HG02884 (cell line): ENCODE measurements at regions not wholly inside any gene's neighbourhood (a gene's known extent, or its start where the extent isn't known, plus 50 kb on each side); places are given as distances from the start of the nearest gene placed in this dataset.
"Not testable (repeated sequence)": the region's sequence is repeated elsewhere in the genome, so short reads cannot be mapped to it uniquely, and the experiment has no call there.

Source experiments
- ATAC-seq: cut with Tn5 transposase; IDR thresholded peaks from one replicate; pipeline ENCODE4 v1.9.1; 2021; ENCODE audit warnings: mild to moderate bottlenecking, moderate library complexity; ENCODE audit not compliant: unreplicated experiment

DNA sequence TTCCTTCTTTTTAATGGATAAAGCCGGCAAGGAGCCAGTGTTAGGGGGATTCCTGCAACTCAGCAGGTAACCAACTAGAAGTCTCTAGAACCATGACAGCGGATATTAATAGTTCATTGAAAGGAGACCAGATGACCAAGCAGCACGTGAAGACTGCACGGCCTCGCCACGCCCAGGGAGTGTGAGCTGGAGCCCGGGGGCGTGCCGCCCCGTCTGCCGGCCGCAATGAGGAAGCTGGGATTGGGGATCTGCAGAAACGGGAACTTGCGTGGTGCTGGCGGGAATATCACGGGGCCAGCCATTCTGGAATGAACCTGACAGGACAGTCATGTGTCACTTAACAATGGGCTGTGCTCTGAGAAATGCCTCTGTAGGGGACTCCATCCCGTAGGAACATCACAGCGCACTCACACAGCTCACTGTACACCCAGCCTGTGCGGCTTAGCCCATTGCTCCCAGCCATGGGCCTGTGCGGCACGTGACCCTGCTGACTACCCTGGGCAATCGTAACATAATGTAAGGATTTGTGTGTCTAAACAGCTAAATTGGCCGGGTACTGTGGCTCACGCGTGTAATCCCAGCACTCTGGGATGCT lies 4092.8 kb upstream of the TPTE start:
- ATAC-seq, result not testable (repeated sequence)

DNA sequence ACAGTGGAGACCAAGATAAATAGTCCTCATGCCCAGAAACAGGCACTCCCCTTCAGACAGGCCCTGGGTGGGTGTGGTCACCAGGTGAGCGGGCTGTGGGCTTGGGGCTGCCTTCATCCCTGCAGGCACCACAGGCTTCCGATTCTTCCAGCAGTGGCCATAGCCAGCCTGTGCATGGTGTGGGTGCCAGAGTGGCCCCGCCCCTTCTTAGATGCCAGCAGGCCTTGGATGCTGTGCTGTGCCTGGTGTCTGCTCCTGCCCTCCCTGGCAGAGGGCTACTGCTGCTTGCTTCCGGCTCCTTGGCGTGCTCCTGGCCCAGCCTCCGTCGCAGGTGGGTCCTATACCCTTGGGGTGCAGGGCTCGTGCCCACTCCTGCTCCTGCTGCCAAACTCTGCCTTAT lies 4091.5 kb upstream of the TPTE start:
- not testable (repeated sequence) for ATAC-seq

GRCh38 chr21:6433149-6433548 lies 4088.2 kb upstream of the TPTE start:
- ATAC-seq, result not testable (repeated sequence)

DNA sequence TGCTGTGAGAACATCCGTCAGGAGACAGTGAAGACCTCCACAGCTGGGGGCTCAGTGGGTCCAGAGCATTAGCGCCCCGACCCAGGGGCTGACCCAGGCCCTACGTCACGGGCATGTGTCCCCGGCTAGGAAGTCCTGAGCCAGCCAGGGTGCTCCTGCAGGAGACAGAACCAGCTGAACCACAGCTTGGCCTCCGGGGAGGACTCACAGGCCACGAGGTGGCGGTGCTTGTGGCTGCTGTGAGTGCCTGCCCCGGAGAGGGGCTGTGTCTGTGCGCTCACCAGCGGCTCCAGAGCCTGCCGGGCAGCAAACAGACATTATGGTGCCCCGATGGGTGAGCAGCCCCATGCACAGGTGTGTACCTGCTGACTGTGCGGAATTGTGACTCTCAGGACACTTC lies 4085.2 kb upstream of the TPTE start:
- not testable (repeated sequence) for ATAC-seq

DNA sequence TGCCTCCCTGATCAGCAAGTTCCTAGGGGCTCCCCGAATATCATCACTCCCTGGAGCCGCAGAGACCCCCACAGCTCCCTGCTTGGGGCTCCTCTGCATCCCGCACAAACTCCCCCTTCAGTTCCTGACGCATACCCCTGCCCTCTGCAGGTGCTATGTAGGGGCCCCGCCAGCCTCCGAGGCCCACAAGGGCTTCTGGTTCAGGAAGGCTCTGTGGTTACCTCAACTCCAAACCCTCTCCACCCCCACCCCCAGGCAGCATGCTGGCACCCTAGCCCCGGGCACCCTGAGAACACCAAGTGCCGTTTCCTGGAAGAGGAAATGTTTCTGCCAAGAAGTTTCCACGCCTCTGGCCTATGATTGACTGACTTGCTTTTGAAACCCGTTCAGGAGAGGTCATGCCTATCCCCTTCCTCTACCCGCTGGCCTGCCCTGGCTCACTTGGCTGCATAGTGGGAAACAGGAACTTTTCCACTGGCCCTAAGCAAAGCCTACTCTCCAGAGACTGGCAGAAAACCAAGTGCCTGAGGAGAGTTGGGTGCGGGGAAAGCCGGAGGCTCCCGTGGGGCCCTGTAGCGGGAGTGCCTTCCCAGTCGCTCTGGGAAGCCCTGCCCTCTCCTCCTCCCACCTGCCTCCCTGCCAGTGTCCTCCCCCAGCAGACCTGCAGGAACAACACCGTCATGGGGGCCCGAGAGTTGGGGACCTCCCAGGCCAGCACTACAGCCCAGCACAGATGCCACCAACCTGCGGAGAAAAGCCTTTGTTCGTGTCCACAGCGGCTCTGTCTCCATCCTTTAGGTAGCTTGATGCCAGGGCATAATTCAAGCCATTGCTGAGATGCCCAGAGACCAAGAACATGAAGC lies 4084.2 kb upstream of the TPTE start:
- ATAC-seq, result not testable (repeated sequence)

- not testable (repeated sequence) for ATAC-seq
These were observed 4083.6 kb upstream of the TPTE start for GRCh38 chr21:6437834-6438187.

DNA sequence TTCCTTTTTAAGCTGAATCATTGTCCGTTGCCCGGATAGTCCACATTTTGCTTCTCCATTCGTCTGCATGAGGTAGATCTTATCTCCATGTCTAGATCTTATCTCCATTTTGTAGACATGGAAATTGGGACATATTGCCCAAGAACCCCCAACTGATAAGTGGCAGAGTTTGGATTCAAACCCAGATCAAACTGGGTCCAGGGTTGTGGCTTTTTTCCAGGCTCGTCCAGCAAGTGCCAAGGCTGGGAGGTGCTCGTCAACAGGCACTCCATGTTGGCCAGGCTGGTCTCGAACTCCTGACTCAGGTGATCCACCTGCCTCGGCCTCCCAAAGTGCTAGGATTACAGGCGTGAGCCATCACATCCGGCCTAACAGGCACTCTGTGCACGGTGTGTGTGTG lies 4082.3 kb upstream of the TPTE start:
- ATAC-seq, result not testable (repeated sequence)

- not testable (repeated sequence) for ATAC-seq
These were observed 4066.6 kb upstream of the TPTE start for GRCh38 chr21:6454648-6455340.

DNA sequence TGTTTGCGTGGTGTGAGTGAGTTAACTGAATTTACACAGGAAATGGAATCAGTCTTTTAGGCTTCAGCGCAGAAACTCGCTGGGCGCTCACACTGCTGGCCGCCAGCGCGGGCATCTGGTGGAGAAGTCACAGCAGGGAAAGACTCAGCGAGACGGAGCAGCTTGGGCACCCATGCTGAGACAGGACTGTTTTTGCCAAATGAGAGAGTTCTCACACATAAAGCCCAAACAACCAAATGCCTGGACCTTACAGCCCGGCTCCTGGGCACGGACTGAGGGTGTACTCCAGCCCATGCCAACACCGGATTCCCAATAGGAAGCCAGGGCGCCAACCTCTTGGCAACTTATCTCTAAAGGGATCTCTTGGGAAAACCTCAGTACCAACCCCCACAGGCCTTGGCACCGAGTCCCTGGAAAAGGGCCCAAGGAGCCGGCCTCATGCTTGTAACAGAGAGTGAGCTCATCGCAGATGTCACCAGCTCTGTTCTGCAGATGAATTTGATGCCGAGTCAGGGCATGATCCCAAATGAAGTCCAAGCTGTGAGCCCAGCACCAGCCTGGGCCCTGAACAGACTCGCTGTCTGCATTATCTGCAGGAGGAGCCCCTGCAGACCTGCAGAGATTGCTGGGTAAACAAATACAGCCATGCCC lies 4065.2 kb upstream of the TPTE start:
- not testable (repeated sequence) for ATAC-seq

DNA sequence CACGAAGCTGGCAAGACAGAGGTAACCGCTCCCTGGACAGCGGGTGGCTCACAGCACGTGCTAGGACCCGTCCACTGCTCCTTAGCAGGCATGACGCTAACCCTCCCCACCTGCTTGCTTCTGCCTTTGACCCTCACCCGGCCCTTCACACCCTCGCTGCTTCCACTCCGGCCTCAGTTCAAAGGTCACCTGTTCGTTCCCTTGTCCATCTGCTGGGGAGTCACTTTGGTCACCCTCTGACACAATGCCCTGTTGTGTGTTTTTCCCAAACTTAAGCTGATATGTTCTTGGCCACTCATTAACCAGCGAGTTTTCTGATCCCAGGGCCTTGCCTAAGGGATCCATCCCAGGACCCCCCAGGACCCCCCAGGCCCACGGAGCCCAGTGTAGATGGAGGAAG lies 4061.6 kb upstream of the TPTE start:
- ATAC-seq, result not testable (repeated sequence)

- ATAC-seq, result not testable (repeated sequence)
These were observed 4060.0 kb upstream of the TPTE start for GRCh38 chr21:6461358-6461757.

DNA sequence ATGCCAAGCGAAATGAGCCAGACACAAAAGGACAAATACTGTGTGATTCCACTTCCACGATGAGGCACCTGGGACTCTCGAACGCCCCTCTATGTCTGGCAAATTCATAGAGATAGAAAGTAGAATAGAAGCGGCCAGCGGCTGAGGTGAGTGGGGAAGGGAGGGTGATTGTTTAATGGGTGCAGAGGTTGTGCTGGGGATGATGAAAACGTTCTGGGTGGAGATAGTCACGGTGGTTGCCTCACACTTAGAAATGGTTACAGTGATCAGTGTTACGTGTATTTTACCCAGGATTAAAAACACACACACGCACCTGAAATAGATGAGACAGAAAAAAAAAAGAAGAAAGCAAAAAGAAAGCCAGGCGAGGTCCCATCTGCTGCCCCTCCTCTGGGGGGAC lies 4057.0 kb upstream of the TPTE start:
- not testable (repeated sequence) for ATAC-seq

DNA sequence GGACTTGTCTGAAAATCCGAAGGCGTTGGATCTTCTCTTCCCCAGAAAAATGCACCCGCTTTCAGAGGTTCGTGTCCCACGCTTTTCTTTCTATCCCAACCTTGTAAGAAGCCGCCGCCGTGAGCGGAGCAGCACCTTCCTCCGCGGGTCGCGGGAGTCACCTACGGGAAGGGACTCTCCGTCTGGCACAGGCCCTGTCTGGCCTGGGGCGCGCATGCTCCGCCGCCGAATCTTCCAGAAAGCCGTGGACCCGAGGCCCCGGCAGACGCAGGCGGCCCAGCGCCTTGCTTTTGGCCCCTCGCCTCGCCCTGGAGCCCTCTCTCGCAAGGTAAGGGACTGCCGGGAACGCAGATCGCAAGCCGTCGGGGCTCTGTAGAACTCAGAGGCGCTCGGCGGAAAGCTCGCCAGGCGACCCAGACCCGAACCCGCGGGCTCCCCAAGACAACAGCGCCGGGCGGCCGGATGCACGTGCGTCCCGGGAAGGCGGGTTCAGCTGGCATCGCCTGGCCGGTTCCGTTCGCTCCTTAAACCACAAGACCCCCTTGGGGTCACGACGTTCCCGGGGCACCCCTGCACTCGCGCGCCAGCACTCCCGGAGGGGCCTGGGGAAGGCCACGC lies 4055.2 kb upstream of the TPTE start:
- ATAC-seq, result not testable (repeated sequence)

DNA sequence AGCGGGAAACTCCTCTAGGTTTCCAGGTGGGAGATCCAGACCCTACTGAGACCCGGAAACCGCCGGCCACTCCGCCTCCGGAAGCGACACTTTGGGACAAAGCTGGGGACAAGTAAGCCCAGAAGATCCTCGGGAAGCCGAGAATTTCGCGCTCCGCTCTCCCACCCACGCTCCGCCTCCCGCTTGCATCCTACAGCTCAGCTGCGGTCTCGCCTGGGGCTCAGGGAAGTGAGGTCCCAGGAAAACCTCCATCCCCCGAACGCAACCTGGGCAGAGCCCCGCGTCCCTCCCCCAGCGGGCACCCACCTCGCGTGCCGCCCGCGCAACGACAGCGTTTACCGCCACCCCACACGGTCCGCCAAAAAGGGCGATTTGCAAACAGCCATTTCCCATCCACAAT lies 4054.7 kb upstream of the TPTE start:
- ATAC-seq, result not testable (repeated sequence)

- not testable (repeated sequence) for ATAC-seq
These were observed 4054.1 kb upstream of the TPTE start for GRCh38 chr21:6467189-6467774.

GRCh38 chr21:6467907-6468306 lies 4053.5 kb upstream of the TPTE start:
- ATAC-seq, result not testable (repeated sequence)

DNA sequence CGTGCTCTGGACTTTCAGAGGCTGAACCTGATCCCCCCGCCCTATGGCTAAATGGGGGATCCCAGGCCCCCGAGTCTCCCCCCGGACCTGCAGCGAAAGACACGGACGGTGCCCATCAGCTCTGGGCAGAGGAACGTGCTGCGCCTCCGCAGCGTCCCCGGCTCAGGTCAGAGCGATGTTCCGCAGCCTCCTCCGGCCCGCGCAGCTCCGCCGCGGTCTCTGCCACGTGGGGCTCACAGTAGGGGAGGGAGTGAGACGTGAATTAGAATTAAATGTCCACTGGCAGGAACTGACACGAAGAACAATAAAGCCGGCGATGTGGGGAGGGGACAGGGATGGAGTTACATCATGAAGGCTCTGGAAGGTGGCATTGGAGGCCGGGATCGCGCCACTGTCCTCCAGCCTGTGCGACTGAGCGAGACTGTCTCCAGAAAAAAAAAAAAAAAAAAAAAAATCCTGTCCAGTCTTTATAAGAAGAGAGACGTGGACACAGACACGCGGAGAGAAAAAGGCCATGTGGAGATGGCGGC lies 4053.0 kb upstream of the TPTE start:
- ATAC-seq, result not testable (repeated sequence)

DNA sequence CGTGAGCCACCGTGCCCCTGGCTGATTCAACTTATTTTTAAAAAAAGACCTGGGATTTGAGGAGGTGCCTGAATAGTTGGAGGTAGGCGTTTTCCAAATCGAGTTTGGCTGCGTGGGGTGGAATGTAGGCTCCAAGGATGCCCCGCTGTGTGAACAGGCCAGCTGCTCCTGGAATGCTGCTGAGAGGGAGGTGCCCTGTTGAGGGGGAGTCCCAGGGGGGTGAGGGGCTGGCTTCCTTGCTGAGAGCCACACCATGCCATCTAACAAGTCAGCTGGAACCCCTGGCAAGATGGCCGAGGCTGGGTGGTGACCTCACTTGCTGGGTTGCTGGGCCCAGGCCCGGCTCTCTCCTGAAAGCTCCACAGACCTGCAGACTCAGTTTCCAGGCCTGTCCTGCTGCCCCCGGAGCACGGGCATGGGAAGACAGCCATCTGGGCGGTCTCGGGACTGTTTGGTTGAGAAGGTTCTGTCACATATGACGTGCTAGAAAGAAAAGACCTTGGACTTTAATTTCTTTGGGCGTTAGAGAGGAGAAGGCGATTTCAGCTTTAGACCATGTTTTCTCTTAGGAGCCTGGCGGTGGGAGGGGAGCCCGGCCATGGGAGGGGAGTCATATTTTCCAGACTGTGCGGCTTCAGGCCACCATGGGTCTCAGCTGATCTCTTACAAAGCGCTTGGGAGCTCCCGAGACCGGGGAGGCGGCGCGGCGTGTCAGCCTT lies 4047.0 kb upstream of the TPTE start:
- ATAC-seq, result not testable (repeated sequence)

DNA sequence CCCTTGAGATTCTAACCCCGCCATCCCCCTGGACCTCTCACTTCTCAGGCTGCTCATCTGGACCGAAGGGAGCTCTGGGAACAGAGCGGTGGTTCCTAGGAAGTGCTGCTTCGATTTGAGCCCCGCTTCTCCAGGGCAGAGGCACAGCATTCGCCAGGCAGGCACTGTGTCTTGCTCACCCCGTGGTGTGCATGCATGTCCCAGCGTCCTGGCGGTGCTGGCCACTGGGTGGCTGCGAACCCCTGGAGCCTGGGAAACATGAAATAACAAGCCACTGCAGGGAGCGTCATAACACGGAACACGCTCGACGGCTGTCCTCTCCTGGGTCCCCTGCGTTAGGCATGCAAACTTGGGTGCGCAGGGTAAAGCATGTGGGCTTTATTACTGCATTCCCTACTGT lies 4040.3 kb upstream of the TPTE start:
- not testable (repeated sequence) for ATAC-seq
